GM12878 (cell line): ENCODE measurements at regions not wholly inside any gene's neighbourhood (a gene's known extent, or its start where the extent isn't known, plus 50 kb on each side); places are given as distances from the start of the nearest gene placed in this dataset.

ENCODE experiments used
- ATAC-seq: fragments of 200-7000 bp; cut with Tn5 transposase; 3 replicates; pipeline ENCODE4 v1.9.1; 2020; ENCODE audit warnings: mild to moderate bottlenecking, moderate library complexity
- BruUV-seq: library from RNA; stranded (reverse); fragments of 400-500 nt; replicated peaks from 2 replicates; lab custom pipeline; 2021; lab: Mats Ljungman, UMichigan
- CTCF ChIA-PET: fragments of 300-600 bp; sonication (Branson Sonifier 250); formaldehyde crosslinking; extraction: SDS; loops from one replicate; lab custom pipeline; 2021; ENCODE audit warnings: inconsistent platforms; lab: Yijun Ruan, JAX
- POLR2A ChIA-PET: fragments of 350-600 bp; formaldehyde crosslinking; extraction: SDS; loops from one replicate; lab custom pipeline; 2021; ENCODE audit warnings: inconsistent platforms; lab: Charles Lee
- RAD21 ChIA-PET: fragments of 300-600 bp; sonication (Branson Sonifier 250); formaldehyde crosslinking; loops from one replicate; lab custom pipeline; 2023; ENCODE audit warnings: antibody characterized with exemption; ENCODE audit not compliant: unreplicated experiment; lab: Charles Lee
- SMC1A ChIA-PET: fragments of 300-600 bp; sonication (Branson Sonifier 250); formaldehyde crosslinking; loops from one replicate; lab custom pipeline; 2023; ENCODE audit not compliant: unreplicated experiment, uncharacterized antibody; lab: Charles Lee
- DNase-seq: peaks from one replicate; pipeline ENCODE4 v3.0.0-alpha.2; 2011; ENCODE audit warnings: low read depth, low spot score
- FAIRE-seq: peaks from 3 replicates; lab custom pipeline; 2011; peaks lifted over from hg19 to GRCh38; lab: Jason Lieb, UNC
- H2AFZ ChIP-seq: 2 replicates; pipeline ENCODE4 v1.6.0; 2011; ENCODE audit warnings: low read depth, low read length, control low read depth; ENCODE audit not compliant: control insufficient read depth
- H3K27ac ChIP-seq: 2 replicates; pipeline ENCODE4 v1.5.1; 2011; ENCODE audit warnings: control low read depth; ENCODE audit not compliant: control insufficient read depth, insufficient read depth
- H3K27me3 ChIP-seq, 2 experiments: replicated peaks in 1 of 2; 2 replicates each; pipeline versions ENCODE4 v1.6.0 to v1.6.1; 2011; ENCODE audit warnings: low read length in 1 of 2; ENCODE audit not compliant: control insufficient read depth in 2 of 2, insufficient read depth in 2 of 2
- H3K36me3 ChIP-seq, 2 experiments: 2 replicates each; pipeline ENCODE4 v1.5.1; 2011; ENCODE audit warnings: low read length in 1 of 2; ENCODE audit not compliant: control insufficient read depth in 2 of 2, insufficient read depth in 2 of 2
- H3K4me1 ChIP-seq: 2 replicates; pipeline ENCODE4 v1.6.1; 2011; ENCODE audit warnings: mild to moderate bottlenecking, low read length, moderate library complexity, mixed read lengths; ENCODE audit not compliant: control insufficient read depth, insufficient read depth
- H3K4me2 ChIP-seq: 2 replicates; pipeline ENCODE4 v1.6.0; 2011; ENCODE audit warnings: control low read depth; ENCODE audit not compliant: control insufficient read depth, insufficient read depth
- H3K4me3 ChIP-seq: fragments of 200-600 bp; sonication (generic); 2 replicates; pipeline ENCODE4 v1.5.1; 2016
- H3K79me2 ChIP-seq: 2 replicates; pipeline ENCODE4 v1.6.0; 2011; ENCODE audit warnings: low read length; ENCODE audit not compliant: control insufficient read depth, insufficient read depth
- H3K9ac ChIP-seq: 2 replicates; pipeline ENCODE4 v1.8.0; 2011; ENCODE audit warnings: low read length, control low read depth, mixed read lengths; ENCODE audit not compliant: control insufficient read depth, insufficient read depth
- H3K9me3 ChIP-seq: replicated peaks from 3 replicates; pipeline ENCODE4 v1.5.1; 2011; ENCODE audit warnings: mild to moderate bottlenecking, low read length; ENCODE audit not compliant: control insufficient read depth, insufficient read depth
- H4K20me1 ChIP-seq: 2 replicates; pipeline ENCODE4 v1.6.0; 2011; ENCODE audit not compliant: control insufficient read depth, insufficient read depth
- BACH1 ChIP-seq: fragments of 450-650 bp; IDR thresholded peaks from 2 replicates; pipeline ENCODE4 v1.6.1; 2017; ENCODE audit warnings: mild to moderate bottlenecking, borderline replicate concordance
- BCL11A ChIP-seq: IDR thresholded peaks from 2 replicates; pipeline ENCODE4 v1.6.1; 2011; ENCODE audit warnings: low read depth, low read length
- HCFC1 ChIP-seq: fragments of 150-350 bp; IDR thresholded peaks from 2 replicates; pipeline ENCODE4 v1.6.1; 2014; ENCODE audit warnings: low read length
- NFYA ChIP-seq: IDR thresholded peaks from 2 replicates; pipeline ENCODE4 v1.6.1; 2011; ENCODE audit warnings: low read depth, mild to moderate bottlenecking, low read length, improper control_type of control experiment, borderline replicate concordance
- POLR2AphosphoS2 ChIP-seq: IDR thresholded peaks from 2 replicates; pipeline ENCODE4 v1.6.1; 2011; ENCODE audit warnings: low read depth, mild to moderate bottlenecking, low read length, improper control_type of control experiment, moderate library complexity
- POLR2AphosphoS5 ChIP-seq: IDR thresholded peaks from 2 replicates; pipeline ENCODE4 v1.6.1; 2011; ENCODE audit warnings: mild to moderate bottlenecking, low read length, inconsistent platforms
- SMAD1 ChIP-seq: fragments of 450-650 bp; IDR thresholded peaks from 2 replicates; pipeline ENCODE4 v1.6.1; 2018; ENCODE audit warnings: mild to moderate bottlenecking, low read depth; ENCODE audit not compliant: partially characterized antibody
- SP1 ChIP-seq: IDR thresholded peaks from one replicate; pipeline ENCODE4 v1.6.1; 2011; ENCODE audit warnings: low read depth, low read length
- WRNIP1 ChIP-seq: IDR thresholded peaks from 2 replicates; pipeline ENCODE4 v1.6.1; 2011; ENCODE audit warnings: low read depth, low read length, improper control_type of control experiment, borderline replicate concordance
- ZBED1 ChIP-seq: IDR thresholded peaks from 2 replicates; pipeline ENCODE4 v1.6.1; 2016; ENCODE audit warnings: borderline replicate concordance
- WGBS: methylation state at CpG from one replicate; pipeline ENCODE4 v1.1.6; 2016; ENCODE audit warnings: low lambda C conversion rate; ENCODE audit not compliant: insufficient replicate concordance, insufficient coverage; ENCODE audit errors: missing lambda C conversion rate; 5-methylcytosine and 5-hydroxymethylcytosine counted together
- in situ Hi-C: fragments of 300-500 bp; cut with MboI; formaldehyde crosslinking; loops from 9 replicates; pipeline ENCODE4 v1.14.3; 2018; ENCODE audit warnings: mixed read lengths
- intact Hi-C: fragments of 100-400 bp; cut with micrococcal nuclease; formaldehyde crosslinking; loops from one replicate; pipeline ENCODE4 v1.14.2; 2022; ENCODE audit not compliant: unreplicated experiment
- TF ChIP-seq, protein P1 (sequence below): fragments of 450-650 bp; IDR thresholded peaks from 2 replicates; pipeline ENCODE4 v1.6.1; 2016; ENCODE audit warnings: mild to moderate bottlenecking
- TF ChIP-seq, protein P2 (sequence below): IDR thresholded peaks from 2 replicates; pipeline ENCODE4 v1.6.1; 2011; ENCODE audit warnings: low read depth, low read length, improper control_type of control experiment, borderline replicate concordance
- TF ChIP-seq, protein P3 (sequence below): fragments of 450-650 bp; IDR thresholded peaks from 2 replicates; pipeline ENCODE4 v1.6.1; 2017; ENCODE audit warnings: low read depth, mild to moderate bottlenecking, moderate library complexity
- TF ChIP-seq, protein P4 (sequence below): fragments of 450-650 bp; IDR thresholded peaks from 2 replicates; pipeline ENCODE4 v1.6.1; 2016; ENCODE audit warnings: mild to moderate bottlenecking

DNA sequence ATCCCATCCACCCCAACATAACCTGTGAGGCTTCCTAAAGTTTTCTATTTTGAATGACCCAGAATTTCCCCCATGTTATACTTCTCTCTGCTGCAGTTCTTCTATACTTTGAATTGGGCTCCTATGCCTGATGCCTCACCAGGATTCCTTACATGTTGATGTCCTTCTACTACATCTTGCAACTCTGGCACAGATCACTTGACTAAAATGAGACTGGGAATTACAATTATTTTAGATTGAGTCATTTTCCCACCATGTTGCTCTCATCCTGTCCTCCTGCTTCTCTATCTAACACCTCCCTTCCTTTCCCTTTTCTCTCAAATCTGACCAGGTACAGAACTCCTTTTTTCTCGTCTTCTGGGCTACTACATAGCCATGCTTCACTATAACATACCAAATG lies 314.0 kb upstream of the KCNJ16 start (continued):
- TF ChIP-seq NFYA = no peak
- no peak for TF ChIP-seq ZBED1
- TF ChIP-seq, all 136 proteins: peak for 0

DNA sequence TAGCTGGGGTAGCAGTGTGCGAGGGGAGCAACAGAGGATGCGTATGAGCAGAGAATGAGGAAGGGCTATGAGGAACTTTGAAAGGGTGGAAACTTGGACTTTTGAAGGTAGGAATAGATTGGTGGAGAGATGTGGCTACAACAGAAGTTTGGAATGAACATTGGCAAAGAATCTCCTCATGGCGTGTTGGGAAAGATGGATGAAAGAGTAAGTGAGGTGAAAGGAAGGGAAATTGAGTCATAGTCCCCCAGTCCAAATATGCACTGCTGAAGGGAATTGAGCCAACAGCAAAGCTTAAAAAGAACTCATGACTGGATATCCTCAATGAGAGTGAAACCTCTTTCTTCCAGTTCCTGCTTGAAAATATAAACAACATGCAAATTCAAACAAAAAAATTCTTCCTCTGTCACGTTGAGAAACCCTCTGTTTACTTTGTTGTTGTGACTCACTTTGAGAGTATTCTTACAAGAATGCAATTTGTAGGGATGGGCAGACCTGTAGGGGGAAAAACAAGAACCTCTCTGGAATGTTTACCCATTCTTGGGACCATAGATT lies 313.2 kb upstream of the KCNJ16 start:
- POLR2A ChIA-PET = no interaction called here

More for the DNA sequence above, 313.2 kb upstream of the KCNJ16 start:
- ChIA-PET CTCF (no interaction called here), SMC1A (no interaction called here), RAD21 (no interaction called here)
- H3K4me1 ChIP-seq = no peaks in the 10 kb centered on the region
- no peaks in the 10 kb centered on the region for H3K9me3 ChIP-seq
- ATAC-seq (no peak), DNase-seq (no peak), FAIRE-seq (no peak)
- no peak overlapping the region for H3K4me2 ChIP-seq
- 36% methylated on average over 4 of the region's 4 CpGs for WGBS
- no peaks in the 10 kb centered on the region for H3K36me3 ChIP-seq
- H3K4me3 ChIP-seq = no peak overlapping the region
- H3K9ac ChIP-seq = no peak overlapping the region
- no peak overlapping the region for H3K27ac ChIP-seq
- no peaks in the 10 kb centered on the region for H3K27me3 ChIP-seq
- no peaks in the 10 kb centered on the region for H4K20me1 ChIP-seq
- H2AFZ ChIP-seq = no peak overlapping the region
- intact Hi-C loops = no loop called here
- in situ Hi-C loops = no loop called here
- BruUV-seq = no TSS peak
- TF ChIP-seq BCL11A (no peak), BACH1 (no peak), HCFC1 (no peak), SMAD1 (no peak), POLR2AphosphoS2 (no peak), WRNIP1 (no peak), SP1 (no peak), POLR2AphosphoS5 (no peak)
- TF ChIP-seq, protein P1, sequence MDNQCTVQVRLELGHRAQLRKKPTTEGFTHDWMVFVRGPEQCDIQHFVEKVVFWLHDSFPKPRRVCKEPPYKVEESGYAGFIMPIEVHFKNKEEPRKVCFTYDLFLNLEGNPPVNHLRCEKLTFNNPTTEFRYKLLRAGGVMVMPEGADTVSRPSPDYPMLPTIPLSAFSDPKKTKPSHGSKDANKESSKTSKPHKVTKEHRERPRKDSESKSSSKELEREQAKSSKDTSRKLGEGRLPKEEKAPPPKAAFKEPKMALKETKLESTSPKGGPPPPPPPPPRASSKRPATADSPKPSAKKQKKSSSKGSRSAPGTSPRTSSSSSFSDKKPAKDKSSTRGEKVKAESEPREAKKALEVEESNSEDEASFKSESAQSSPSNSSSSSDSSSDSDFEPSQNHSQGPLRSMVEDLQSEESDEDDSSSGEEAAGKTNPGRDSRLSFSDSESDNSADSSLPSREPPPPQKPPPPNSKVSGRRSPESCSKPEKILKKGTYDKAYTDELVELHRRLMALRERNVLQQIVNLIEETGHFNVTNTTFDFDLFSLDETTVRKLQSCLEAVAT = no peak
- TF ChIP-seq, protein P2, sequence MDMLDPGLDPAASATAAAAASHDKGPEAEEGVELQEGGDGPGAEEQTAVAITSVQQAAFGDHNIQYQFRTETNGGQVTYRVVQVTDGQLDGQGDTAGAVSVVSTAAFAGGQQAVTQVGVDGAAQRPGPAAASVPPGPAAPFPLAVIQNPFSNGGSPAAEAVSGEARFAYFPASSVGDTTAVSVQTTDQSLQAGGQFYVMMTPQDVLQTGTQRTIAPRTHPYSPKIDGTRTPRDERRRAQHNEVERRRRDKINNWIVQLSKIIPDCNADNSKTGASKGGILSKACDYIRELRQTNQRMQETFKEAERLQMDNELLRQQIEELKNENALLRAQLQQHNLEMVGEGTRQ = no peak
- TF ChIP-seq, protein P3, sequence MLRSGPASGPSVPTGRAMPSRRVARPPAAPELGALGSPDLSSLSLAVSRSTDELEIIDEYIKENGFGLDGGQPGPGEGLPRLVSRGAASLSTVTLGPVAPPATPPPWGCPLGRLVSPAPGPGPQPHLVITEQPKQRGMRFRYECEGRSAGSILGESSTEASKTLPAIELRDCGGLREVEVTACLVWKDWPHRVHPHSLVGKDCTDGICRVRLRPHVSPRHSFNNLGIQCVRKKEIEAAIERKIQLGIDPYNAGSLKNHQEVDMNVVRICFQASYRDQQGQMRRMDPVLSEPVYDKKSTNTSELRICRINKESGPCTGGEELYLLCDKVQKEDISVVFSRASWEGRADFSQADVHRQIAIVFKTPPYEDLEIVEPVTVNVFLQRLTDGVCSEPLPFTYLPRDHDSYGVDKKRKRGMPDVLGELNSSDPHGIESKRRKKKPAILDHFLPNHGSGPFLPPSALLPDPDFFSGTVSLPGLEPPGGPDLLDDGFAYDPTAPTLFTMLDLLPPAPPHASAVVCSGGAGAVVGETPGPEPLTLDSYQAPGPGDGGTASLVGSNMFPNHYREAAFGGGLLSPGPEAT = no peak
- TF ChIP-seq, protein P4, sequence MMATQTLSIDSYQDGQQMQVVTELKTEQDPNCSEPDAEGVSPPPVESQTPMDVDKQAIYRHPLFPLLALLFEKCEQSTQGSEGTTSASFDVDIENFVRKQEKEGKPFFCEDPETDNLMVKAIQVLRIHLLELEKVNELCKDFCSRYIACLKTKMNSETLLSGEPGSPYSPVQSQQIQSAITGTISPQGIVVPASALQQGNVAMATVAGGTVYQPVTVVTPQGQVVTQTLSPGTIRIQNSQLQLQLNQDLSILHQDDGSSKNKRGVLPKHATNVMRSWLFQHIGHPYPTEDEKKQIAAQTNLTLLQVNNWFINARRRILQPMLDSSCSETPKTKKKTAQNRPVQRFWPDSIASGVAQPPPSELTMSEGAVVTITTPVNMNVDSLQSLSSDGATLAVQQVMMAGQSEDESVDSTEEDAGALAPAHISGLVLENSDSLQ = no peak
- TF ChIP-seq, all 136 proteins: peak for 0
- H3K79me2 ChIP-seq = no peaks in the 10 kb centered on the region
